Nucleus accumbens (tissue), 56 donors: ENCODE measurements at regions not wholly inside any gene's neighbourhood (a gene's known extent, or its start where the extent isn't known, plus 50 kb on each side); places are given as distances from the start of the nearest gene placed in this dataset.

Source experiments
- DNase-seq, 56 donors: peaks; one replicate each; lab custom pipeline; 2025; lab: John Stamatoyannopoulos, UW

DNA sequence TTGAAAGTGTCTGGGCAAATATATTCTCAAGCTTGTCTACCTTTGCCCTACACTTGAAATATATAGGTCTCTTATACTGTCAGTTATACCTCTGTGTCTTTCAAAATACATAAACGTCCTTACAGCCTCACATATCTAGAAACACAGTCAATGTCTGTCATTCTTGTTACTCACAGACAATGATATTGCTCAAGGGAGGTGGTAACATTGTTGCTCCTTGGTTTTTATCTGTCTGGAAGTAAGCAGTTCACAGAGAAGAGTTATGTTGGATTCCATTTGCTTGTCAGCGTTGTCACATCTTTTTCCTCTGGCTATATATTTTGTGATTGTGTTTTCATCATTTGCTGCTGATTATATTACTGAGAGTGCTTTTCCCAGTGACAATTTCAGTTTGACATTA, 1528.9 kb downstream of the PCDH7 start:
- no peak for DNase-seq

DNA sequence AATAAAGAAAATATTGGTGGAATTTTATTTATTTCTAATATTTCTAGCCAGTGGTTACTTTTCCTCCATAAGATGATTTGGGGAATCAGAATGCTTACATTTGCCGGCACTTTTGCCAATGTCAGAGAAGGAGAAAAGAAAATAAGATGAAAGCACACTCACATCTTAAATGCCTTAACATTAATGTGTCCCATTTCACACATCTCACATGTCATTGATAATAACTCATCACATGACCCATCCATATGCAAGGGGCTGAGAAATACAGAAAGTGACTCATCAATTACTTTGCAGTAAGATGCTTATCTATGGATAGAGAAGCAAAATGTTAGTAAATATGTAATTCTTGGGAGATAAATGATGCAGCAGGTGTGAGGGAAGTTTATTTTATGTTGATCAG, 1531.0 kb downstream of the PCDH7 start:
- no peak for DNase-seq

DNA sequence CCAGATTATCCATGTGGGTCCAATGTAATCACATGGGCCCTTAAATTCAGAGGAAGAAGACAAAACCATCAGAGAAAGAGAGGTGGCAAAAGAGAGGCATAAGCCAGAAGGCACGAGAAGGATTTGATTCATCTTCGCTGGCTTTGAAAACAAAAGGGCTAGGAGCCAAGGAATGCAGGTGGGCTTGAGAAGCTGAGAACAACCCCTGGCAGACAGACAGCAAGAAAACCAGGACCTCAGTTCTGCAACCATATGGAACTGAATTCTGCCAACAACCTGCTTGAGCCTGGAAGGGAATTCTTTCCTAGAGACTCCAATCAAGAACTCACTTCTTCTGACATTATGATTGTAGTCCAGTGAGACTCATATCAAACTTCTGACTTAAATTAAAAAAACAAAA, 1531.8 kb downstream of the PCDH7 start:
- DNase-seq = no peak

DNA sequence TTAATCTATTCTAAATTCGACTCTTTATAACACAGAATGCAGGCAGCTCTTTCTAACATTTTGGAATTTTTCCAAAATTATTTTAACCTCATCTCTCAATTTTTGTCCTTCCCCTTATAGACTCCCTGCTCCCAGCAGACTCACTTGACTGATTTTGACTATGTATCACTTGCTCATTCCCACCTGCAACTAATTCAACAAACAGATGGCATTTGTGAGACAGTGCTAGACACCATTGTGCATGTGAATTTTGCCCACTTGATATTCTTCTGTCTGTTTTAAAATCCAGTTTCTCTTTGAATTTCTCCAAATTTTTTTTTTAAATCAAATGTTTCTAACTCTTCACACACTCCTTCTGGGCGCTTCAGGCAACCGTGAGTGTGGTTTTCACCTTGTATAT, 1534.0 kb downstream of the PCDH7 start:
- no peak for DNase-seq

DNA sequence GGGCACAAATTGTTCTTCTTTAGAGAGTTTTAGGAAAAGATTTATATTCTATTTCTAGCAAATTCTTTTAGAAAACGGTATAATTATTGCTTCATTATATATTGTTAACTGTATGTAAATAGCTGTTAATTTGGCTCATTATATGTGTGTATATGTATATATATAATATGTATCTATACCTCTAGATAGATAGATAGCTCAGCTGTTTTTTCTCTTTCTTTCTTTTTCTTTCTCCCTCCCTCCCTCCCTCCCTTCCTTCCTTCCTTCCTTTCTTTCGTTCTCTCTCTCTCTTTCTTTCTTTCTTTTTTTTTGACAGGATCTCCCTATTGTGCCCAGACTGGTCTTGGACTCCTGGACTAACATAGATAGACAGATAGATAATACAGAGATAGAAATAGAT, 1538.8 kb downstream of the PCDH7 start:
- no peak for DNase-seq

DNA sequence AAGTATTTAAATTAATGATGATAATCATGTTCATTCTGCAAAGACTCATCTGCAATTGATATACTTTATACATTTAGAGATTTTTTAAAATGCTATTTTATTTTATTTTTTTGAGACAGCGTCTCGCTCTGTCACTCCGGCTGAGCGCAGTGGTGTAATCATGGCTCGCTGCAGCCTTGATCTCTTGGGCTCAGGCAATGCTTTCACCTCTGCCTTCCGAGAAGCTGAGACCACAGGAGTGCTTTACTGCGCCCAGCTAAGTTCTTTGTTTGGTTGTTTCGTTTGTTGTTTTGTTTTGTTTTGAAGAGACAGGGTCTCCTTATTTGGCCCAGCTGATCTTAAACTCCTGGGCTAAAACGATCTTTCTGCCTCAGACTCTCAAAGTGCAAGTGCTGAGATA, 1541.0 kb downstream of the PCDH7 start:
- DNase-seq = no peak

DNA sequence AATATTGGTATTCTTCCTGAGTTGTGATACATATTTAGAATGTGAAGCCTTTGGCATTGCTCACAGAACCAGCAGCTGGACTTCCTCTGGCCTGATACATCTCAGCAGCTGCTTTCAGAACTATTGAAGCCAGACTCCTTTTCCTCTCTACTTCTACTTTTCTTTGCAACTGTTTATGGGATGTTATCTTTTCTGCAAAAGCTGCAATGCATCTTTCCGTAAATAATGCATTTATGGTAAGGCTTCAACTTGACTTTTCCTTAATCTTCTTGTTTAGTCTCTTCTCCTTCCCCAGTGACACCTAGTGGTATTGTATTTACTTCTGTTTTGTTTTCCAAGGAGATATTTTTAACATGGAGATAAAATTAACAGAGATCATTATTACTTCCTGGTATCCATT, 1548.7 kb downstream of the PCDH7 start:
- no peak for DNase-seq

DNA sequence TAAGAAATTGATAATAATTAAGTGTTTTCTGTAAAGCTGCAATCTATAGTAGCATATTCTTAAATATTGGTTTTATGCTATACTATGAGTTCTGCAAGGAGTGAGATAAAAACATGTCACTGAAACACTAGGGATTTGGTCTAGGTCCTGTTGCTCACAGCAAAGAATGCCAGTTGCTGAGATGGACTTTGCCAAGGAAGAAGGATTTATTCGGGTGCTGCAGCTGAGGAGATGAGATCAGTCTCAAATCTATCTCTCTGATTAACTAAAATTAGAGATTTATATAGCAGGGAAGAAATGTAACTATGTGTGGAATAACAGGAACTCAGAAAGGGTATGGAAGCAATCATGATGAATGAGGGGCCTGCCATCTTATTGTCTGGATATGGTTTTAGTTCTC, 1569.9 kb downstream of the PCDH7 start:
- no peak for DNase-seq

DNA sequence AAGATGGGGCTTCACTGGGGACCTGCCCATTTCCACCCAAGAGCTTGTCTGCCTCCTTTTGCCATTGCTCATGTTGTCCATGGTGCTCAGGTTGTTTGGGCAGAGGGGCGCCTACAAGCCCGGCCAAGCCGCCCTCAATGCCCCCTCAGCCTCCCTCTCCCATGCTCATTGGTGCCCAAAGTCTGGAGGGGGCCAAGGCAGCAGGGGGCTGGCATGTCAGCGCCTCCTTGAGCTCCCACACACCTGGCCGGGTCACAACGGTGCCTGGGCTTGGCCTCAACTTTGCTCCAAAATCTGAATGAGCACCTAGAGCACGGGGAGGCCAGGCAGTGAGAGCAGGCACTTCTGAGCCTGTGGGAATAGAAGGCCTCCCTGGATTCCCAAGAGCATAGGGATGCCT, 1598.8 kb downstream of the PCDH7 start:
- no peak for DNase-seq

DNA sequence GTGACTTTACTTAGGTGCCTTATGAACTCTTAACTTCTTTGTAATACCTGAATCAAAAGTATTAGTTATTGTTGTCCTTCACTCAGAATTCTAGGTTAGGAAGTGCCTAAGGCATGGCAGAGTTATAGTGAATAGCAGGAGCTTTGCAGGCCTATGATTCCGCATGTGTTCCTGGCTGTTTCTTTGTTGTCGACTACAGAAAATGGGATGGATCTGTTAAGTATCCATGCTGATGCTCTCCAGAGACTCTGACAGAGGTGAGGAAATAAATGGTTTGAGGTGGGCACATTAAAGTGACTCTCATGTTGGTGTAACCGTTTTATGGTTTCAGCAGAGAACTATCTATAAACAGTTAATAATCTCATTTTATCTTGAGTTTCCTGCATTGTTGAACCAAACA, 1601.3 kb downstream of the PCDH7 start:
- DNase-seq = no peak

DNA sequence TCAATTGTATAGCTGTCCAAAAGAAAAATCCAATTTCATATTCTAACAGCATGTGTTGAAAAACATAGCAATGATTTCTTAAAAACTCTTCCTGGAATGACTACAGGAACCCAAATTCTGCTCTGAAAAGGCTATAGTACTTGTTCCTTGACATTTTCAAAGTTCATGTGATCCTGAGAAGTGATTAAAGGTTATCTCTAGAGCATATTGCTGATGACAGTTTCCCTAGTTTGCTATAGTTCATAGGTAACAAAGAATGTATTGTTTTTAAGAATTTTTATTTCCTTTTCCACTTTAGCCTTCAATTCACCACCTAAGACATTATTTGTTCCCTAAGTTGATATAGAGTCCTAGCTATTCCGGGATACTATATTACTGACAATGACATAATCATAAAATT, 1614.6 kb downstream of the PCDH7 start:
- DNase-seq = no peak

DNA sequence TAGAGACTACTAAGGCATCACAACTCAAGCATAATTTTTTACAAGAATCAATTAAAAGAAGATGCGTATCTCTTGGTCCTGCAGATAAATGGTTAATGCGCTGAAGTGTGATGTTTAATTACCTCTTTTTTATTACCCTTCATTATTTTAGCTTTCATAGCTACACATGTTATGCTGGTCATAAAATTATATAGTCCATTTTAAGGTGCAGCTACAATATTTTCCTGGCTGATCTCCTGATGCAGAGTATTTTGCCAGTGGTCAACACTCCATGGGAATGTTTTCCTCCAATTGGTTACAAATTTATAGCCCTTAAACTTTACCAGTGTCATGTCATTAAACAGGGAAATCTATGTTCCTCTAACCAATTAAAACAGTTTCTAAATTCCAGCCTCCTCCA, 1617.2 kb downstream of the PCDH7 start:
- DNase-seq = no peak

DNA sequence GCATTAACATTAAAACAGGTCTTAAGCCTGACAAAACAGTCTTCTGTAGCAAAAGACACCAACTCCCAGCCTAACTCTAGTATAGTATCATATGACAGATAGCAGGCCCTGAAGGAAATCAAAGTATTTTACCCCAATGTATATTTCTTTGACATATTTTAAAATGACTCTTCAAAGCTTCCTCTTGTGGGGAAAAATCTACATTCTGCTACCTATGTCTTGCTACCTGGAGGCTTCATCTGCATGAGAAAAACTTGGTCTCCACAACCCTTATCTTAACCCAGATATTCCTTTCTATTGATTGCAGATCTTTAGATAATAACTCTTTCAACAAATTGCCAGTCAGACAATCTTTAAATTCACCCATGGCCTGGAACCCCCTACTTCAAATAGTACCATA, 1620.4 kb downstream of the PCDH7 start:
- DNase-seq = no peak

DNA sequence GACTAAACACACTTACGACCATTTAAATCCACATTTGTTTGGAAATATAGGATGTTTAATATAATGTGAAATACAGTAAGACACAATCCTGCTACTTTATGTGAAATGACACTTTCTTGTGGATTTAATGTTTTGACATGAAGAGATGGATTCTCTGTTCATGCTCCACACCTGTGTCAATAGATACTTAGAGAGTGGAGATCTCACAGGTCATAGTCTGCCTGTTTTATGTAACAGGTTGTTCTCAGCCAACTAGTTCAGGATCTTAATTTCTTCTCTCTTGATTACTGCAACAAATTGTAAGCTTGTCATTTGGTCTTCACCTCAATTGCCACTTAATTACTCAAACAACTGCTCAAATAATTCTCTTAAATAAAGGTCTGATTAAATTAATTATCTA, 1621.2 kb downstream of the PCDH7 start:
- no peak for DNase-seq

DNA sequence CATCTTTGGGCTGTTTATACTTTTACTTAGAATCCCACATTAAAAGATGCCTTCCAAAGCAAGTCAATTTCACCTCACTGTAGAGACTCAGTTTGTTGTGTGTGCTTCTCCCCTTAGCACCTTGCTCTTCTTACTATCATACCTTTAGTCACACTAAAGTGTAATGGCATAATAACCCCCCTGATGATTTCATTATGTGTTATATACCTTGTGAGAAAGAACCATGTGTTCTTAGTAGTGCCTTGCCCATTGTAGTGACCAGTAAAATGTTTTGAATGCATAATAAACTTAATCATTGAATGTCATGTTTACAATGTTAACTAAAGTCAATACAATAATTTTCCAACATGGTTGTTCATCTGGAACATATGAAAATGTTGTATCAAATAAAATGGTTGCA, 1621.9 kb downstream of the PCDH7 start:
- DNase-seq = no peak

DNA sequence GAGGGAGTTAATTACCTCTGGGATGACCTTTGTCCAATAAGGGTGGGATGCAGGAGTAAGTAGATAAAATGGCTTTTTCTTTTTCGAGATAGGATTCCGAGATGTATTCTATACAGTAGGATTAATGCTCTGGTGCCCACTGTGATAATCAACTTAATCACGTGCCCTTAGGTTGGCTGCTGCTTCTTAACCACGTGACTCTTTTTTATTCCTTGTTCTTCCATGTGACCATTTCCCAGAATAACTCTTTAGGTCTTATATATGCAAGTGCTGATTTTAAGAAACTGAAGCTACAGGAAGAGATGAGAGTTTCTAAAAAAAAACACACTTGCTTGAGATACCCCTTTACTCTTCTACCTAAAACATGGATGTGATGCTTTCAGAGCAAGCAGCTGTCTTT, 1628.9 kb downstream of the PCDH7 start:
- DNase-seq = no peak

DNA sequence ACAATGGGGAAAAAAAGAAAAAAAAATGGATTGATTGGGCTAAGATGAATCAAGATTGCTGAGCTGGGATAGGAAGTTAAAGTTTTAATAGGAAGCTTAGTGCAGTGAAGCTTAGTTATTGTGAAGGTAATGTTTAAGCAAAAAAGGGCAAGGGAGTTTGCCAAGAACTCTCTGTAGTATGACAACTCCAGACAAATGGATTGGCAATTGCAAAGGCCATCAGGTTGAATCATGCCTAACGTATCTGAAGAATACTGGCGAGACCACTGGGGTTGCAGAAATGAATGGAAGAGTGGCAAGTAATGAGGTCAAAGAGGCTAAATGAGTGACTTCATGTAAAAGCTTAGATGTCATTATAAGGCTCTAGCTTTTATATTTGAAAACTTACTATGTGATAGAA, 1654.0 kb downstream of the PCDH7 start:
- no peak for DNase-seq

DNA sequence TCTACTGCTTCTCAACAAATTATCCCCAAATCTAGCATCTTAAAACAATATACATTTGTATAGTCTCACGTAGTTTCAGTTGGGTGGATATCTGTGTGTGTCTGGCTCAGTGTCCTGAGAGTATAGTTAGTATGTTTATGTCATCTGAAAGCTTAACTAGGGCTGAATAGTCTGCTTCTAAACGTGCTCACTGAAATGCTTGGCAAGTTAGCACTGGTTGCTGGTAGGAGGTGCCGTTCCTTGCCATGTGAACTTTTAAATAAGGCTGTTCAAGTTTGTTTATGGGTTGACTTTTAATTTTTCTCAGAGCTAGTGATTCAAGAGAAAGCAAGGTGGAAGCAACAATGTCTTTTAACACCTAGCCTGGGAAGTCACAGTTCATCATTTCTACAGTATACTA, 1673.6 kb downstream of the PCDH7 start:
- no peak for DNase-seq

DNA sequence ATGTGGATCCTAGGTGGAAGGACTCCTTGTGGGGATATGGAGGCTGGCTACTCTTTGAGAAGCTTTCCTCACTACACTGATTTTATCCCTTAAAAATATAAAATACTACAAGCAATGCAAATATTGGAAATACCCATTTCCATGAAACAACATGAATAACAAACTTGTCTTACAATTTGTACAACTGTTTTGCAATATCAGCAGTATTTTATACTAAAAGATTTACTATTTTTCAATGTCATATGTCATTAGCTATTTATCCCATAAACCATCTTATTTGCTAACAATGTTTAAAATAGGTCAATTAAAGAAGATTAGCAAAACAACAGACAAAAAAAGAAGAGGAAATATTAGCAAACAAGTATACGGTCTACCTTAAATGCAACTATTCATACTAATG, 1674.1 kb downstream of the PCDH7 start:
- no peak for DNase-seq

DNA sequence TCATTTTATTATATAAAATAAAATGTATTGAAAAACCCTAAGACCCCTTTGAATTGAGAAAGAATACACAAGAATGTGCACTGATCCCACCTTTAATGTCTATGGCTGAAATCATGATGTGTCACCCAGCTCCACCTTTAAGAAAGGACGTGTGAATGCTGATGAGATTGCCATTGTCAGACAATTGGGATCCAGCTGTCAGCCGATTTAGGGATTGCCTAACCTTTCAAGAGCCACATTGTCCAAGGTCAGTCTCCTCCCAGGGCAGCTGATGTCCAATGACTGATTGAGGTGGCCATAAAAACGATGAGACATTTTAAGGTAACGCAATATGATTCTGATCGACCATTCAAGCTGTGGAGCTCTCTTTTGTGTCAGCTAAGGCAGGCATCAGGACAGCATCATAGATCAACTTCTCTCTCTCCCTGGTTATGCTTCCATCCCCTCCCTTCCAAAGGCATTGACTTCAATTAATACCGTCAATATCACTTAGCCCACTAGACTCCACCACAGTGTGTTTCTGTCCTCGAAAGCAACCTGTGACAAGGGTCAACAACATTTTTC, 1676.4 kb downstream of the PCDH7 start:
- no peak for DNase-seq

DNA sequence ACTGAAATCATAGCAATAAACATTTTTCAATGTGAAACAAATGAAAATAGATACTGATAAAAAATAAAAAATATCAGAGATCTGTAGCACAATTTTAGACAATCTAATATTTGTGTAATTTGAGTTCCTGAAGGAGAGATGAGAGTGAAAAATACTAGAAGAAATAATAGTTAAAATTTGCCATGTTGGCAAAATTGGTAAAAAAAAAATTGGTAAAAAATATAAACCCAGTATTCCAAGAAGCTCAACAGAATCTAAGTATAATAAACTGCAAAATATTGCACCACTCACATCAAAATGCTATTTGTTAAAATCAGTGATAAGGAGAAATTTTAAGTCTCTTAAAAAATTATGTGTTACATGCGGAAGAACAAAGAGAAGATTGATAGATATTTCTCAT, 1680.7 kb downstream of the PCDH7 start:
- no peak for DNase-seq

DNA sequence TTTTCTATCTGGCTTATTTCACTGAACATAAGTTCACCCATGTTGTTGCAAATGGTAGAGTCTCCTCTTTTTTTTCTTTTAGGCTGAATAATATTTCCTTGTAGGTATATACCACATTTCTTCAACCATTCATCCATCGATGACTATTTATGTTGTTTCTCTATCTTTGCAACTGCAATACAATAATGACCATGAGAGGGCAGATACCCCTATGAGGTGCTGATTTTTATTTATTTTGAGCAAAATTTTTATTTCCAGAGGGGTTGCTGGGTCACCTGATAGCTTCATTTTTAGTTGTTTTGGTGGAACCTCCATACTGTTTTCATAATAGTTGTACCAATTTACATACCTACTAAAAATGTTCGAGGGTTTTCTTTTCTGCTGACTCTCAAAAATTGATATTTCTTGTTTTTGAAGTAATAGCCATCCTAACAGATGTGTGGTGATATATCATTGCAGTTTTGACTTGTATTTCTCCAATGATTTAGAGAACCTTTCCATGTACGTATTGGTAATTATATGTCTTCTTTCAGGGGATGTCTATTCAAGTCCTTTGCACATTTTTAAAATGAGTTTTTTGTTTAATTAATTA, 1697.0 kb downstream of the PCDH7 start:
- DNase-seq = no peak

DNA sequence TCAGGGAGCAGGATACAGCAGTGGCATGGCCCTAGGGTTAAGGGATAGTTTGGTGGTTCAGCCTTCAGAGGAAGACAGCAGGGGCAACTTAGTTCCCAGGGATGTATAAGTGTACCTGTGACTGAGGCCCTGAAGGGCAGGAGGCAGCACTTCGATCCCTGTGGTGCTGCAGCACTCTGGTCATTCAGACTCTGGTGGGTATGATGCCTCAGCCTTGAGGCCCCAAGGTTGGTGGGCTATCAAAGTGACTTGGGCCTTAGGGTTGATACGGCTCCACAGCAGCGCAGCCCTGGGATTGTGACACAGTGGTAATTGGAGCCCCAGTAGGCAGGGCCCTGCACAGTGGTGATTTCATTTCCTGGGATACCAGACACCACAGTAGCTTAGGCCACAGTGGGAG, 1703.1 kb downstream of the PCDH7 start:
- DNase-seq = no peak
